Endothelial cell of umbilical vein (primary cell): ENCODE measurements at regions not wholly inside any gene's neighbourhood (a gene's known extent, or its start where the extent isn't known, plus 50 kb on each side); places are given as distances from the start of the nearest gene placed in this dataset.

Experiments used
- BruUV-seq: library from RNA; stranded (reverse); fragments of 400-500 nt; replicated peaks from 2 replicates; lab custom pipeline; 2021; lab: Mats Ljungman, UMichigan
- CTCF ChIA-PET: fragments of 300-600, 350-600 bp; sonication (Branson Sonifier 250); formaldehyde crosslinking; loops from one replicate; lab custom pipeline; 2021; ENCODE audit warnings: antibody characterized with exemption, inconsistent platforms; lab: Charles Lee
- POLR2A ChIA-PET: fragments of 300-600, 350-600 bp; sonication (Branson Sonifier 250); formaldehyde crosslinking; loops from one replicate; lab custom pipeline; 2021; ENCODE audit warnings: antibody characterized with exemption, inconsistent platforms; lab: Charles Lee
- DNase-seq: peaks from one replicate; pipeline ENCODE4 v3.0.0-alpha.2; 2011; ENCODE audit warnings: low read depth, low spot score
- FAIRE-seq: peaks from 2 replicates; lab custom pipeline; 2011; peaks lifted over from hg19 to GRCh38; lab: Jason Lieb, UNC
- H2AFZ ChIP-seq: 2 replicates; pipeline ENCODE4 v1.6.0; 2012; ENCODE audit warnings: low read depth, low read length, control low read depth, inconsistent platforms
- H3K27ac ChIP-seq: 2 replicates; pipeline ENCODE4 v1.5.1; 2011; ENCODE audit warnings: low read depth, mild to moderate bottlenecking, control low read depth, low read length, moderate library complexity; ENCODE audit not compliant: insufficient read depth
- H3K27me3 ChIP-seq, 2 experiments: 2 replicates each; pipeline versions ENCODE4 v1.6.0 to v1.6.1; 2011; ENCODE audit warnings: low read length in 2 of 2, mixed read lengths in 1 of 2; ENCODE audit not compliant: control insufficient read depth in 2 of 2, insufficient read depth in 2 of 2
- H3K36me3 ChIP-seq, 2 experiments: 2 replicates in 1 of 2; 3 replicates in 1 of 2; pipeline ENCODE4 v1.5.1; 2011; ENCODE audit warnings: low read length in 2 of 2, mild to moderate bottlenecking in 1 of 2, moderate library complexity in 1 of 2; ENCODE audit not compliant: control insufficient read depth in 2 of 2, insufficient read depth in 2 of 2; ENCODE audit errors: extremely low read depth in 1 of 2
- H3K4me1 ChIP-seq: 3 replicates; pipeline ENCODE4 v1.5.1; 2011; ENCODE audit warnings: mild to moderate bottlenecking, low read length; ENCODE audit not compliant: control insufficient read depth, insufficient read depth; ENCODE audit errors: extremely low read depth
- H3K4me2 ChIP-seq: 2 replicates; pipeline ENCODE4 v1.6.1; 2011; ENCODE audit warnings: low read length, control low read depth, mixed read lengths; ENCODE audit not compliant: insufficient read depth
- H3K4me3 ChIP-seq, 3 experiments: fragments of 200-600 bp in 1 of 3; sonication (generic), shearing (Covaris generic) in 1 of 3; replicated peaks in 1 of 3; 2 replicates each; pipeline ENCODE4 v1.5.1; 2011 to 2016; ENCODE audit warnings: control low read depth in 3 of 3, low read length in 3 of 3, mild to moderate bottlenecking in 2 of 3, inconsistent platforms in 1 of 3, low read depth in 1 of 3, moderate library complexity in 1 of 3; ENCODE audit not compliant: insufficient read depth in 1 of 3
- H3K79me2 ChIP-seq: 2 replicates; pipeline ENCODE4 v1.6.0; 2012; ENCODE audit warnings: low read length, inconsistent platforms; ENCODE audit not compliant: control insufficient read depth, insufficient read depth
- H3K9ac ChIP-seq: replicated peaks from 2 replicates; pipeline ENCODE3; 2011; ENCODE audit warnings: low read length, control low read depth; ENCODE audit not compliant: insufficient read depth; ENCODE audit errors: extremely low read depth
- H3K9me1 ChIP-seq: replicated peaks from 3 replicates; pipeline ENCODE4 v1.6.0; 2011; ENCODE audit warnings: mild to moderate bottlenecking, low read length; ENCODE audit not compliant: control insufficient read depth, insufficient read depth; ENCODE audit errors: extremely low read depth
- H3K9me3 ChIP-seq: replicated peaks from 2 replicates; pipeline ENCODE4 v1.5.1; 2012; ENCODE audit warnings: low read length, inconsistent platforms; ENCODE audit not compliant: control insufficient read depth, insufficient read depth
- H4K20me1 ChIP-seq: replicated peaks from 2 replicates; pipeline ENCODE3; 2011; ENCODE audit warnings: mild to moderate bottlenecking, low read length; ENCODE audit not compliant: control insufficient read depth, insufficient read depth; ENCODE audit errors: extremely low read depth
- EZH2 ChIP-seq: IDR thresholded peaks from 2 replicates; pipeline ENCODE4 v1.6.1; 2012; ENCODE audit warnings: borderline replicate concordance, low read depth, mild to moderate bottlenecking, moderate library complexity, low read length, inconsistent platforms; ENCODE audit not compliant: severe bottlenecking
- FOS ChIP-seq: IDR thresholded peaks from 2 replicates; pipeline ENCODE4 v1.6.1; 2011; ENCODE audit warnings: mild to moderate bottlenecking, low read length, moderate library complexity, borderline replicate concordance; ENCODE audit not compliant: insufficient read depth
- GATA2 ChIP-seq: IDR thresholded peaks from 2 replicates; pipeline ENCODE4 v1.7.0; 2011; ENCODE audit warnings: low read depth, mild to moderate bottlenecking, moderate library complexity, mixed read lengths, low read length; ENCODE audit not compliant: insufficient read length, insufficient read depth
- JUN ChIP-seq: IDR thresholded peaks from 2 replicates; pipeline ENCODE4 v1.6.1; 2011; ENCODE audit warnings: borderline replicate concordance, low read depth; ENCODE audit not compliant: insufficient read length, insufficient read depth
- MYC ChIP-seq: IDR thresholded peaks from one replicate; pipeline ENCODE4 v1.6.1; 2011; ENCODE audit warnings: mild to moderate bottlenecking, low read depth, low read length
- POLR2A ChIP-seq: IDR thresholded peaks from 2 replicates; pipeline ENCODE4 v1.6.1; 2012; ENCODE audit warnings: low read depth, mild to moderate bottlenecking, control low read depth, low read length
- POLR2AphosphoS5 ChIP-seq: IDR thresholded peaks from 2 replicates; pipeline ENCODE4 v1.6.1; 2012; ENCODE audit warnings: low read depth, mild to moderate bottlenecking, control low read depth, low read length, moderate library complexity; ENCODE audit not compliant: insufficient read depth
- dilution Hi-C: fragments of 300-500 bp; cut with MboI; formaldehyde crosslinking; loops from one replicate; pipeline ENCODE4 v1.15.0; 2019; ENCODE audit warnings: low sequenced_read_pairs; ENCODE audit not compliant: extremely low pct_ligation_motif_present
- intact Hi-C: fragments of 100-400 bp; cut with micrococcal nuclease; formaldehyde crosslinking; loops from one replicate; pipeline ENCODE4 v1.10.0; 2022
- TF ChIP-seq, protein P1 (sequence below), 2 donors: IDR thresholded peaks; 1 replicate in 1 of 2; 2 replicates in 1 of 2; pipeline ENCODE4 v1.5.1; 2011; ENCODE audit warnings: low read length in 2 of 2, mild to moderate bottlenecking in 2 of 2, moderate library complexity in 2 of 2, control low read depth in 1 of 2, inconsistent platforms in 1 of 2, low read depth in 1 of 2; ENCODE audit not compliant: insufficient read depth in 1 of 2; ENCODE audit errors: extremely low read depth in 1 of 2
- TF ChIP-seq, protein P2 (sequence below): IDR thresholded peaks from 2 replicates; pipeline ENCODE4 v1.6.1; 2011; ENCODE audit not compliant: insufficient read depth, insufficient read length

DNA sequence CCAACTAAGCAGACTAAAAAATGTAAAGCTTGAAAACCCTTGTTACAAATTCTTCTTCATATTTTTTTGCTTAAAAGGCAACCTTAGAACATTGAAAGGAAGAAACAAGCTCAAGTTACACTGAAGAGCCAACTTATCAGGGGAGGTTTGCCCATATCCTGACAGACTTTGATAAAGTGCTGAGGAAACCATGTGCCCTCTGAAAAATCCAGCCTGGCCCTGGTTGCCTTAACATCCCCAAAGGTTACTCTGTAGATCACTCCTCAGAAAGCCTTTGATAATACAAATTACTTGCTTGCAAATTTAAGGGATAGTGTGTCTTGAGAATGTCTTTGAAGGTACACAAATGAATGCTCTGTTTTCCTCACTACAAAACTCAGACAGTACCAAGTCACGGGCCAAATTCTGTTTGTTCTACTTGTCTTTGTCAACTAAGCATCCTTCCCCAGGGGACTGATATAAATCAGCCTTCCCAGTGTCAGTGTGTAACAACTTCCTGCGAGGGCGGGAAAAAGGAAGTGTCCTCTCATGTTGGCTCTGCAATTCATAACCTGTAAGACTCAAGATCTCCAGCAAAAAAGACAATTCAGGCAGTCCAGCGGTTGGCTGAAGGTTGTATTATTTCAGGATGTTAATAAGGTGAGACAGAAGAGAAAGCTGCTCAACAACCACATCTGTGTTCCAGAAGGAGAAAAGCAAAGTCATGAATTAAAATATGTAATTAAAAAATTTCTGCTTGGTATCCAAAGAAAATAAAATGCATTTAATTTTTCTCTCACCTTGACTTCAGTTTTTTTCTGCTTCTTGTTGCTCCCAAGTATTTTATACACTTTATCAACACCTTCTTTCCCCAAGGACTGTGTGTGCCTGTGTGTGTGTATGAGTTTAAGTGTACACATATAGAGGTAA is 199.9 kb downstream of the PIK3R1 start:
- ChIA-PET POLR2A (no interaction called here), CTCF (interaction anchor here (0.8 kb wide), 1 partner anchor 16 kb away, joined by 3 read pairs; no protein-coding TSS in a partner anchor)
- Histone ChIP-seq H3K9me1 (no peaks in the 10 kb centered on the region), H3K9me3 (no peaks in the 10 kb centered on the region), H3K4me3 (no peak overlapping the region), H2AFZ (peak overlapping the region; percentile 68), H4K20me1 (no peaks in the 10 kb centered on the region), H3K4me1 (peaks cover 6% of the 10 kb centered on the region), H3K27me3 (no peaks in the 10 kb centered on the region), H3K27ac (no peak overlapping the region), H3K36me3 (no peaks in the 10 kb centered on the region), H3K4me2 (no peak overlapping the region), H3K9ac (no peak overlapping the region), H3K79me2 (no peaks in the 10 kb centered on the region)
- BruUV-seq = no TSS peak
- intact Hi-C loops = no loop called here
- DNase-seq = peak; percentile 24
- no peak for TF ChIP-seq FOS
- TF ChIP-seq GATA2 = peak; percentile 72
- dilution Hi-C loops = no loop called here
- FAIRE-seq = peak; percentile 37

DNA sequence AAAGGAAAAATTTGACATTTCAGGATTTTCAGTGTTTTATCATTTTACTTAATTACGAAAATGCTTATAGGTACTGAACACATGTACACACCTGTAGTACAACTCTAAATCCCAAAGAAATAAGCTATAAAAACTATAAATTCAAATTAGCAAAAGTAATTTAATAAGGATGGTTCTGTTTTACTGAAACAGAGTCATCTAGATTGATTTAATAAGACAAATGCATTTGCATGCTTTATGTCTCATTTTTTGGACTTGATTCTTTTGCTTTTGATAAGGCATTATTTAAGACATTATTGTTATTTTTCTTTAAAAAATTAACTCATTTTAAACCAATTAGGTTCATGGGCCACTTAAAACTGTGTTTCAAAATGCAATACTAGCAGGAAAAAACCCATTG is 201.2 kb downstream of the PIK3R1 start:
- POLR2A ChIA-PET = no interaction called here
- H4K20me1 ChIP-seq = no peaks in the 10 kb centered on the region
- CTCF ChIA-PET = no interaction called here
- H3K36me3 ChIP-seq = no peaks in the 10 kb centered on the region
- no peak overlapping the region for H3K4me3 ChIP-seq
- H3K4me1 ChIP-seq = peaks cover 6% of the 10 kb centered on the region
- H3K79me2 ChIP-seq = no peaks in the 10 kb centered on the region
- FAIRE-seq = no peak
- H3K9me1 ChIP-seq = no peaks in the 10 kb centered on the region
- intact Hi-C loops (no loop called here), dilution Hi-C loops (no loop called here)
- H3K9ac ChIP-seq = no peak overlapping the region
- no peaks in the 10 kb centered on the region for H3K27me3 ChIP-seq
- H2AFZ ChIP-seq = no peak overlapping the region
- TF ChIP-seq FOS (no peak), MYC (no peak), JUN (no peak), POLR2A (no peak), GATA2 (no peak), POLR2AphosphoS5 (no peak), EZH2 (no peak)
- TF ChIP-seq, protein P1, sequence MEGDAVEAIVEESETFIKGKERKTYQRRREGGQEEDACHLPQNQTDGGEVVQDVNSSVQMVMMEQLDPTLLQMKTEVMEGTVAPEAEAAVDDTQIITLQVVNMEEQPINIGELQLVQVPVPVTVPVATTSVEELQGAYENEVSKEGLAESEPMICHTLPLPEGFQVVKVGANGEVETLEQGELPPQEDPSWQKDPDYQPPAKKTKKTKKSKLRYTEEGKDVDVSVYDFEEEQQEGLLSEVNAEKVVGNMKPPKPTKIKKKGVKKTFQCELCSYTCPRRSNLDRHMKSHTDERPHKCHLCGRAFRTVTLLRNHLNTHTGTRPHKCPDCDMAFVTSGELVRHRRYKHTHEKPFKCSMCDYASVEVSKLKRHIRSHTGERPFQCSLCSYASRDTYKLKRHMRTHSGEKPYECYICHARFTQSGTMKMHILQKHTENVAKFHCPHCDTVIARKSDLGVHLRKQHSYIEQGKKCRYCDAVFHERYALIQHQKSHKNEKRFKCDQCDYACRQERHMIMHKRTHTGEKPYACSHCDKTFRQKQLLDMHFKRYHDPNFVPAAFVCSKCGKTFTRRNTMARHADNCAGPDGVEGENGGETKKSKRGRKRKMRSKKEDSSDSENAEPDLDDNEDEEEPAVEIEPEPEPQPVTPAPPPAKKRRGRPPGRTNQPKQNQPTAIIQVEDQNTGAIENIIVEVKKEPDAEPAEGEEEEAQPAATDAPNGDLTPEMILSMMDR (IDR thresholded peaks at IDR 0.05; ENCODE audit: extremely low read depth in 1 of 2, insufficient read depth in 1 of 2, low read depth in 1 of 2, low read length in 2 of 2) = no peak
- TF ChIP-seq, protein P2, sequence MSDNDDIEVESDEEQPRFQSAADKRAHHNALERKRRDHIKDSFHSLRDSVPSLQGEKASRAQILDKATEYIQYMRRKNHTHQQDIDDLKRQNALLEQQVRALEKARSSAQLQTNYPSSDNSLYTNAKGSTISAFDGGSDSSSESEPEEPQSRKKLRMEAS = no peak
- H3K27ac ChIP-seq = no peak overlapping the region
- H3K4me2 ChIP-seq = no peak overlapping the region
- DNase-seq = no peak
- BruUV-seq = no TSS peak
- no peaks in the 10 kb centered on the region for H3K9me3 ChIP-seq
